Bone marrow (tissue), 2 donors: ENCODE measurements at regions not wholly inside any gene's neighbourhood (a gene's known extent, or its start where the extent isn't known, plus 50 kb on each side); places are given as distances from the start of the nearest gene placed in this dataset.
"Not testable (repeated sequence)": the region's sequence is repeated elsewhere in the genome, so short reads cannot be mapped to it uniquely, and the experiment has no call there.

Experiments used
- DNase-seq, 2 donors: peaks; one replicate each; lab custom pipeline; 2025; lab: John Stamatoyannopoulos, UW

DNA sequence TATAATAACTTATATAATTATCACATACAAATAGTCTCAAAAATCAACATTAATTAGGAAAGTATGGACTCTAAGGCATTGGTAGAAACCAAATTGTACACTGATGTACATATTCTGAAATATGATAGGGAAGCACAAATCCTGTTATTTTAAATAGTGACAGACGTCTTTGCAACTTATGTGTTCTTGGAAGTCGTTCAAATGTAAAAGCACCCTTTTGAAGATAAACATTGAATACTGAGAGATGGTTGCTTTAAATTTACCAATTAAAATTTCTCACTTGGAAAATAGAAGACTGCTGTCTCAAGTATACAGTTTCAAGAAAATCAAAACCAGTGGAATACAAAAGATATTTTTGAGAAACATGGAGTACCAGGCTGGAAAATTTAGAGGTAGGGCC, 457.4 kb upstream of the NUDT12 start:
- no peak for DNase-seq

GRCh38 chr5:104018299-104018698, 455.7 kb upstream of the NUDT12 start:
- no peak for DNase-seq

DNA sequence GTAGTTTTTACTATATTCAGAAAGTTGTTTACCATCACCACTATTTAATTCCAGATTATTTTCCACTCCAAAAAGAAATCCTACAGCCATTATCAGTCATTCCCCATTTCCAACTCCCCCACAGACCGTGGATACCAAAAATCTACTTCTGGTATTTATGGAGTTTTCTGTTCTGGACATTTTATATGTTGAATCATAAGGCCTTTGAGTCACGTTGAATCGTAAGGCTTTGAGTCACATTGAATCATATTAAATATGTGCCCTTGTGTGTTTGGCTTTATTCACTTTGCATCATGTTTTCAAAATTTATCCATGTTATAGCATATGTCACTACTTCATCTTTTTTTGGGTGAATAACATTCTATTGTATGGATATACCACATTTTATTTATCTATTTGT, 454.1 kb upstream of the NUDT12 start:
- no peak for DNase-seq

DNA sequence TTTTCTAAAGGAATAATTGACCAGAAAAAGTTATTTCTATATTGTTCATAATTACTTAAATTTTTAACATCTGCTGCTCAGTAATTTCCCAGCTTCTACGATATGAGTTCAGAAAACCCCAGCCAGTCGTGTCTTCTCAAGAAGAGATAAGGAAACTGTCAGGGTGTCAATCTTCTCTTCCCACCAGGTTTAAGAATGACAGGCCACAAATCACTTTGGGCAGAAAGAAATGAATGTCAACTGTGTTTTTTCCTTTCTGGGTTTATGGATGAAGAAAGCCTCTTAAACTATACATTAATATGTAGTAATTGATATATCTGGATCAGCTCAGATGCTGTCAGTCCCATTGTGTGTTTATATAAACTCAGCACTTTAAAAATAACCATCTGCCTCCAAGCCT, 453.2 kb upstream of the NUDT12 start:
- DNase-seq = no peak

- DNase-seq = not testable (repeated sequence)
Observed at GRCh38 chr5:104002783-104003182, 440.2 kb upstream of the NUDT12 start.

GRCh38 chr5:104001136-104001535, 438.5 kb upstream of the NUDT12 start:
- DNase-seq = no peak

DNA sequence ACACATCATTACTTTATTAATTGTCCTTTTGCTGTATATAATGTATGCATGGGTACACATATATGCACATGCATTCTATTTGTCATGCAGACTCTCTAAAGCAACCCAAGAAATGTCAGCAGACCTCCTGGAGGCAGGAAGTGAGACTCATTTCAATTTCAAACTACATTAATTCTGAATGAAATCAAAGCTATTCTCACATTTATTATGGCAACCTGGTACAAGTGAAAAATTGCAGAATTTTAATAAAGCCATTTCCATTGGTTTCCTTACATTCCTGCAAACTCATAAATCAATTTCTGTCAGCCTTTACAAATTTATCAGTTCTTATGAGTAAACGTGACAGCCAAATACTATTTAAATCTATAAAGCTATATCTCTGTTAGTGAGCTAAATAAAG, 430.4 kb upstream of the NUDT12 start:
- DNase-seq = no peak

DNA sequence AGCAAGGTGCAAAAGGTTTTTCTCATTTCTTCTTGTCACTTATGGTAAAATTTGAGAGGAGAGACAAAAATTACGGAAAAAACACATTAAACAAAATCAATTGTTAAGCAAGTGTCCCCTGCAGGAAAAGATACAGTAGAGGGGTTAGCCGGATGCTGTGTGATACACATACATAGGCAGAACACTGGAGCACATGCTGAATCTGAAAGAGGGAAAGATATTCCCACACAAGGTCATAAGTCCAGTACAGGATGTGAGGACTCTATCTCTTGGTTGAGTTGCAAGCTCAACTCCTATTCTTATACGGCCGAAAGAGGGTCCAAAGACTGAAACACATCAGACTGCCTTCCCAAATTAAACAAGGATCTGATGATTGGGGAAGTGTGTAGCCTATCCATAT, 427.5 kb upstream of the NUDT12 start:
- DNase-seq = no peak

GRCh38 chr5:103981592-103981991, 419.0 kb upstream of the NUDT12 start:
- DNase-seq = no peak

DNA sequence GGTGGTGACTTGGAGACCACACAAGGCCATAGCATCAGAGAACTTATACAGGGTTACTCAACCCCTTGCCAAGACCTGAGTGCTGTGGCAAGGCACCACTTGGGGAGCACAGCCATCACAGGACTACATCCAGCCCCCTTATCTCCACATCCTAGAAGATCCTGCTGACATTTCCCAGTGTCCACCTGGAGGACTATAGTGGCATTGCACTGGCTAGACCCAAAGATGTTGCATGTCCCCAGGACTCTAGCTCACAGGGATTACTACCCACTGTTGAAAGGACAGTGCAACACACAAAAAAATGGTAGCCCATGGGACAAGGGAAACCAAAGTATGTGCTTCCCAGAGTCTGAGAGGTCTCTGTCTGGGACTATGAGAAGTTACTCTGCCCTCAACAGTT, 411.1 kb upstream of the NUDT12 start:
- DNase-seq = no peak

DNA sequence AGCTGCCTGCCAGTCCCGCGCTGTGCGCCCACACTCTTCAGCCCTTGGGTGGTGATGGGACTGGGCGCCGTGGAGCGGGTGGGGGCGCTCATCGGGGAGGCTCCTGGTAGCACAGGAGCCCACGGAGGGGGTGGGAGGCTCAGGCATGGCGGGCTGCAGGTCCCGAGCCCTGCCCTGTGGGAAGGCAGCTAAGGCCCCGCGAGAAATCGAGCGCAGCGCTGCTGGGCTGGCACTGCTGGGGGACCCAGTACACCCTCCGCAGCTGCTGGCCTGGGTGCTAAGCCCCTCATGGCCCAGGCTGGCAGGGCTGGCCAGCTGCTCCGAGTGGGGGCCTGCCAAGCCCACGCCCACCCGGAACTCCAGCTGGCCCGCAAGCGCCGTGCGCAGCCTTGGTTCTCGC, 403.7 kb upstream of the NUDT12 start:
- DNase-seq = not testable (repeated sequence)

DNA sequence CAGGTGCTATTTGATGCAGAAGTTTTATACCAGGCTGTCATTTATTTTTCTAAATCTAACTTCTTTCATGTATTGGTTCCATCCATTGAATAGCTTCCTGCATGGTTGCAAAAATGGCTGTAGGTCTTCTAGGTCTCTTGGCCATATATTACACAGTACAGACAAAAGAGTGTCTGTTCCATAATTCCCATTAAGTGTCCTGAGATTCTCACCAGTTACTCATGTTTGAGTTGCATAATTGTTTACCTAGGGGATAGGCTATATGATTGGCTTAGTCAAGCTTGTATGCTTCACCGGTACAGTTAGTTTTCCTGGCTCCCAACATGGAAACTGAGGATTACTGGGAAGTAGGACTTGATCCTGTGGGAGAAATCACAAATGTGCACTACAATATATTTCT, 399.4 kb upstream of the NUDT12 start:
- no peak for DNase-seq

DNA sequence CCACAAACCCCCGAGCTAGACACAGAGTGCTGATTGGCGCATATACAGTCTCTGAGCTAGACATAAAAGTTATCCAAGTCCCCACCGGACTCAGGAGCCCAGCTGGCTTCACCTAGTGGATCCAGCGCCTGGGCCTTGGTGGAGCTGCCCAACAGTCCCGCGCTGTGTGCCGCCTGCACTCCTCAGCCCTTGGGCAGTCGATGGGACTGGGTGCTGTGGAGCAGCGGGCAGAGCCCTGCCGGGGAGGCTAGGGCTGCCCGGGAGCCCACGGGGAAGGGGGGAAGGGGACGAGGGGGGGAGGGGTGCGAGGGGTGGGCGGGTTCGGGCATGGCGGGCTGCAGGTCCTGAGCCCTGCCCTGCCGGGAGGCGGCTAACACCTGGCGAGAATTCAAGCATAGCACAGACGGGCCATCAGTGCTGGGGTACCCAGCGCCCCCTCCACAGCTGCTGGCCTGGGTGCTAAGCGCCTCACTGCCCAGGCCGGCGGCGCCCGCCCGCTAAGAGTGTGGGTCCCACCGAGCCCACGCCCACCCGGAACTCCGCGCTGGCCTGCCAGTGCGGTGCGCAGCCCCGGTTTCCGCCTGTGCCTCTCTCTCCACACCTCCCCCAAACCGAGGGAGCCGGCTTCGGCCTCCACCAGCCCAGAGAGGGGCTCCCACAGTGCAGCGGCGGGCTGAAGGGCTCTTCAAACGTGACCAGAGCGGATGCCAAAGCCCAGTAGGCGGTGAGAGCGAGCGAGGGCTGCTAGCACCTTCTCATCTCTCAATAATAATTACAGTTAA, 391.2 kb upstream of the NUDT12 start:
- DNase-seq = no peak

- no peak for DNase-seq
Observed at GRCh38 chr5:103951776-103952175, 389.2 kb upstream of the NUDT12 start.

DNA sequence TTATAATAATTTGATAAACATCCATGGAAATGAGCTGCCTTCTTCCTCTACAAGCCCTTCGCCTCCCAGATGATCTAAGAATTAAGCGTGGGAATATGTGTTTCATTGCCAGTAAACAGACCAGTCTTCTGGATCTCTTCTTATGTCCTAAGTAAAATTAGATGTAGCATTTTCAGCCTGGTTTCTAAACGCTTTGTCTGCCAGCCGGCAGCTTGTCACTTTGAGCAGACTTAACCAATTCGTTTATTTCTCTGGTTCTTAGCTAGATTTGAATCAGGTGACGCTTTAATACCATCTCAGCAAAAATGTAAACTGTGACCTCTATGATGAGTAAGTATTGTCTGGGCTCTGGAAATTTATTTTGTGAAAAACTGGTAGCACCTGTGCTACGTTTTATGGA, 380.6 kb upstream of the NUDT12 start:
- DNase-seq = no peak

- no peak for DNase-seq
Observed at GRCh38 chr5:103942587-103943186, 380.1 kb upstream of the NUDT12 start.

GRCh38 chr5:103941596-103941995, 379.0 kb upstream of the NUDT12 start:
- no peak for DNase-seq

DNA sequence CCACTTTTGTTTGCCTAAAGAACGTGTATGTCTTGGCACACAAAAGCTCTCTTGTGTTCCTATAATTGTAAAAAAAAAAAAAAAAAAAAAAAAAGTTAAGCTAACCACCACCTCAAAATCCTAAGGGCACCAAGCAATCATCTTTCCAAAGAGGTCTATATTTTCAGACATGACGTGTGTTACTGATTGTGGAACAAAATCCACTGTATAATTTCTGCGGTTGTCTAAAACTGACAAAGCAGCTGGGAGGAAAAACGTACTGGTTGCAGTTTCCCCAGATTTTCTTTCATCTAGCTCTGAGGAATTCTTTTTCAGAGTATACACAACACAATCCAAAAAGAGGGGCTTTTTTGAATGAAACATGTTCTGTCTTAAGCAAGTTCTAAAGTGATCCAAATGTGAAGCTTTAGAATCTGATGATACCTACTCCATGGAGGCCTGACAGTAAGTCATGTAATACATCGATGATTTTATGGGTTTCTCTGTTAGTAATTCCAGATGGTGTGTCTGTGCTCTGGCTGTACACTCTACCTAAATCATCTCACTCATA, 375.6 kb upstream of the NUDT12 start:
- no peak for DNase-seq

DNA sequence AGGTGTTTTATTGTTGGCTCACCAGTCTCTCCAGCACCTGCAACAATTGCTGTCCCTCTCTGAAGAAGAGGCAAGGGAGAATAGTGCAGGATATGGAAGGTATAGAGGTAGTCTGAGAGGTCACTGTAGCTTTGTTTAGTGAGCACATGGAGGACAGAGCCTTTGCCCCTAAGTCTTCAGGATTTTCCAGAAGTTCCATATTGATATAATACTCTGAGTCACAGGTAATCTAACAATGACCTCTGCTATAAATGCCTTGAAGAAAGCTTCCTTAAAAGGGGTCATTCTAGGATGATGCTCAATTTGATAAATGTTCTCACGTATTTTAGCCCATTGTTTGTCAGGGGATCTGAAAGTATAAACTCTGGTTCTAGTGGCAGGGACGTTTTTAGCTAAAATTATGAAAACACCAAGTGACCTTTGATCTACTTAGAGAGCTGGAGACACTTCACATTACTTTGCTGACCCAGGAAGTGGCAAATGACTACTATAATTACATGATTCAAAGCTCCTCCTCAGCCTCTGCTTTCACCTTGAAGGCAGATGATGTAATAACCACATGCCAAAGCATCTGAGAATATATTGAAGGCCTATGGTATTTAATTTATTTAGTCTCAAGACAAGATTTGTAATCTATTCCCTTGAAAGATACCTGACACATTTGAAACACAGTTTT, 366.9 kb upstream of the NUDT12 start:
- no peak for DNase-seq

DNA sequence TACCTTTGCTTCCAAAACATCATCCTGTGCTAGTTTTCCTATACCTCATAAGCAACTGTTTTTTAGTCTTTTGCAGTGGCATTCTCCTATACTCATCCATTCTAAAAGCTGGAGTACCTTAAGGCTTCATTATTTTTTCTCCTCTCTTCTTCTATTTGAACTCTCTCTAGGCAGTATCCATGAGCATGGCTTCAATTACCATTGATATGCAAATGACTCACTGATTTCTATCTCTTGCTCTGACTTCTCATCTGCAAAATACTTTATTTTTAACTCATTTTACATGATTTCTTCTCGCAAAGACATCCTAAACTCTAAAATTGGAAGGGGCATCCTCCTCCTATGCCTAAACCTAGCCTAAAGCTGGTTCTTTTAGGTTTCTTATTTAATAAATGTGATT, 365.1 kb upstream of the NUDT12 start:
- DNase-seq = no peak

- no peak for DNase-seq
Observed at GRCh38 chr5:103923616-103924168, 361.1 kb upstream of the NUDT12 start.

- DNase-seq = no peak
Observed at GRCh38 chr5:103919506-103919905, 356.9 kb upstream of the NUDT12 start.
